GM12875 (cell line): ENCODE measurements at regions not wholly inside any gene's neighbourhood (a gene's known extent, or its start where the extent isn't known, plus 50 kb on each side); places are given as distances from the start of the nearest gene placed in this dataset.
"Not testable (repeated sequence)": the region's sequence is repeated elsewhere in the genome, so short reads cannot be mapped to it uniquely, and the experiment has no call there.

Source experiments
- H3K4me3 ChIP-seq: one replicate; pipeline ENCODE4 v1.5.1; 2011; ENCODE audit warnings: low read depth, low read length, control low read depth
- TF ChIP-seq, protein P1 (sequence below): IDR thresholded peaks from 2 replicates; pipeline ENCODE4 v1.5.1; 2011; ENCODE audit warnings: low read depth, mild to moderate bottlenecking, control low read depth, inconsistent platforms, low read length, moderate library complexity, borderline replicate concordance; ENCODE audit not compliant: insufficient read depth

DNA sequence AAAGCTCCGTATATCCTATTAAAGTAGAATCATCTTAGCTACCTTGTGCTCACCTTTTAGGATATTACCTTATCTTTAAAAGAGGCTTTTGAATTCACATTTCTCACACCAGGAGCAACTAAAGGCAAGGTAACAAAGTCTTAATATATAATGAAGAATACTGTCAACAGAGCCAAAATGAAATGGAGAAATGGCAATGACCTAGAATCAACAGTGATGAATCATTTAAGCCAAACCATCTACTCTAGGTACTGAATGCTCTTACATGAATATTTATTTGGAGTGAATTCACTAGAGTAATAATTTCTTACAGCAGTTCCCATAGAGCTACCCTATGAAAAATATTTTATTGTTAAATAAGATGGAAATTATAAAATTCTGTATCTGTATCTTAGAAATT lies 421.0 kb downstream of the RND3 start:
- TF ChIP-seq, protein P1, sequence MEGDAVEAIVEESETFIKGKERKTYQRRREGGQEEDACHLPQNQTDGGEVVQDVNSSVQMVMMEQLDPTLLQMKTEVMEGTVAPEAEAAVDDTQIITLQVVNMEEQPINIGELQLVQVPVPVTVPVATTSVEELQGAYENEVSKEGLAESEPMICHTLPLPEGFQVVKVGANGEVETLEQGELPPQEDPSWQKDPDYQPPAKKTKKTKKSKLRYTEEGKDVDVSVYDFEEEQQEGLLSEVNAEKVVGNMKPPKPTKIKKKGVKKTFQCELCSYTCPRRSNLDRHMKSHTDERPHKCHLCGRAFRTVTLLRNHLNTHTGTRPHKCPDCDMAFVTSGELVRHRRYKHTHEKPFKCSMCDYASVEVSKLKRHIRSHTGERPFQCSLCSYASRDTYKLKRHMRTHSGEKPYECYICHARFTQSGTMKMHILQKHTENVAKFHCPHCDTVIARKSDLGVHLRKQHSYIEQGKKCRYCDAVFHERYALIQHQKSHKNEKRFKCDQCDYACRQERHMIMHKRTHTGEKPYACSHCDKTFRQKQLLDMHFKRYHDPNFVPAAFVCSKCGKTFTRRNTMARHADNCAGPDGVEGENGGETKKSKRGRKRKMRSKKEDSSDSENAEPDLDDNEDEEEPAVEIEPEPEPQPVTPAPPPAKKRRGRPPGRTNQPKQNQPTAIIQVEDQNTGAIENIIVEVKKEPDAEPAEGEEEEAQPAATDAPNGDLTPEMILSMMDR: no peak
- H3K4me3 ChIP-seq: no peak overlapping the region

DNA sequence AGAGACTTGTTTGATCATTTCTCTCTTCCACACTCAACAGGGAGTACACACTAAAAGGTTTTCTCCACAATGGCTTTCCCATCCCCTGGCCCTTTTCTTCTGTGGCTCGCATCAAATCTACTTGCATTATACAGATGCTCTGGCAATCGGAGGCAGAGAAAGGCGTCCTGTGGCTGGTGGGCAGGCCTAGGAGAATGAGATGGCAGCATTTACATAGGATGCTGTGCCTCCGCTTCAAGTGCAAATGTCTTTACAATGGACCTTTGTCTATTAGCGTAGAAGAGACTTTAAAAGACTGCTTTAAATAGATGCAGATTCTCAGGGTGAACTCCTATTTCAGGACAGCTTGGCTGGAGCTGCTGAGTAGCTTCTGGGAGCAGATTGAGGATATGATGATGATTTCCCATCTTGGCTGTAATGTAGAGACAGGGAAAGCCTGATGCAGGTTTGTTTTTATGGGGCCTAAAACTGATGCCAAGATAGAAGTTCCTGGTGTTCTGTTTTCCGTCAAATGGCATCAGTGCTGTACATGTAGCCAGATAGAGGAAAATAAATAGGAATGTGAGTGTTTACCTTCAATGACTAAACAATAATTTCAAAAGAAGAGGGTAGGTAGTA lies 423.4 kb downstream of the RND3 start:
- TF ChIP-seq, protein P1: no peak
- no peak overlapping the region for H3K4me3 ChIP-seq

DNA sequence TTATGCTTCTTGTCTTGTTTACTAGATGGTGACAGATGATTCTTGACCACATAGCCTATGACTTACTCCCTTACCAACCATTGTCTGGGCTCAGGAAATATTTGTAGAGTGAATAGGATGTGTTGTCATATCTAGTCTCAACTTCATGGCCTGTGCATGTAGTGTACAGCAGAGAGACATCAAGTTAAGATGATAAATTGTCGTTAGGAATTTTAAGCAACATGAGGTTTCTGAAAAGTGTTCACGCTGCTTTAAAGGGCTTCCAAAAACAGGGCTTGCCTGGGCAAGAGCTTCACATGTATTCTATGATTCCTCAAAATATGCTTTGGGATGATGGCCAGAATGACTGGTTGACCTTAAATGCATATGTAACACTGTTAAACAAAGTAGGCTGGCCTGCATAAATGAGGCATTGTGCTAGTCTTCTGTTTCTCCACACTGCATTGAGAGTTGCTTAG lies 424.0 kb downstream of the RND3 start:
- TF ChIP-seq, protein P1: no peak

DNA sequence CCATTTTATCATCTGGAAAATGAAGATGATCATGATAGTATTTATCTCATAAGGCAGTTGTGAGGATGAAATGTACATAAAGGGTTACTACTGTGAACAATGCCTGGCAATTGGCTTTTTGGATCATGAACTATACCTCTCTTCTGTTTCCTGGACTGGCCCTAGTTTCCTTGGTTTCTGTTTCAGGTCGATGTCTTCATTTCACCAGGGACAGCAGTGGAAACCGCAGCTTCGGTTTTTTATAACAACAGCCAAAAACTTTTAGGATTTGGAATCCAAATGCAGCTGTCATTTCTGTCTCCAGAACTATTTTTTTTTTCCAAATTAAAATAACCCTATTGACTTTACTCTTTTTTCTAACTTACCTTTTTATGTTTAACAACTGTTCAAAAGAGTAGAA lies 425.1 kb downstream of the RND3 start:
- H3K4me3 ChIP-seq: no peak overlapping the region
- TF ChIP-seq, protein P1: no peak

More for the DNA sequence above, 424.0 kb downstream of the RND3 start:
- H3K4me3 ChIP-seq: no peak overlapping the region

DNA sequence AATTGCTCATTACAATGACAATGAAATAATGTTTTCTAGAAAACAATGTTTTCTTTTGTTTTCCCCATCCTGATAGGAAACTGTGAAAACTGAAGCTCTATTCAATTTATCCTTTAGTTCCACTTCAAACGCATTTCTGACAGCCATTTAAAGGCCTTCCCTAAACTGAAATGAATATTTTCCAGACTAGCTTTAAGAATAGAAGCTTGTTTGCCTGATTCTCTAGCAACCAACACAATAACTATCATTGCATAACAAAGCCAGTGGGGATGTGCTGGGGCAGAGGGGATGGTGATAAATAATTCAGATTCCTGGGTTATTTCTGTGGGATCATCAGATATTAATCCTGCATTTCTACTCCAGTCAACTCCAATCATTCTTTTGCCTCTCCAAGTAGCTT lies 427.1 kb downstream of the RND3 start:
- TF ChIP-seq, protein P1: no peak
- H3K4me3 ChIP-seq: no peak overlapping the region

DNA sequence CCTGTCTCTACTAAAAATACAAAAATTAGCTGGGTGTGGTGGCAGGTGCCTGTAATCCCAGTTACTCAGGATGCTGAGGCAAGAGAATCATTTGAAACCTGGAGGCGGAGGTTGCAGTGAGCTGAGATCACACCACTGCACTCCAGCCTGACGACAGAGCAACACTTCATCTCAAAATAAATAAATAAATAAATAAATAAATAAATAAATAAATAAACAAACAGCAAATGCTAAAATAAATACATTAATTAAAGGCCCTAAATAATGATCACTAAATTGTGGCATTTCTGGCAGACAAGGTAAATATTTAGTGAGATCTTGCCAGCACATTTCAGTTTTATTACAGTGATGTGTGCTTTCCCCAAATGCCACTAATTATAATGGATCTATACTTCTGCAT lies 427.8 kb downstream of the RND3 start:
- H3K4me3 ChIP-seq: not testable (repeated sequence)

DNA sequence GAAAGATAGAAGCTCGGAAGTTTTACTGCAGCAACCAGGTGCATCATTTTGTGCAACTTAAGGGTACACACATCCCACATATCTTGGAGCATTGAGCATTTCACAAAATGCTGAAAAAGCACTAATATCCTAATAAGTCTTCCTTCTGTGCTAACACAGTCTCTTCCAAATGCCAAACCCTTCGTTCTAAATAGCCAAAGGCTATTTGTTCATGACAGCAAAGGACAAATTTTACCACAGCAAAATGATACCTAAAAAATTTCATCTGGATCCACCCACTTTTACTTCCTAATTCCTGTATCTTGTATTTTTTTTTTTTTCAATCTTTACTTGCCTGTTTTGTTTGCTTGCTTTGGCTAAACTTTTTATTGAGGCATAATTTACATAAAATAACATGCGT lies 435.0 kb downstream of the RND3 start:
- TF ChIP-seq, protein P1: no peak
- H3K4me3 ChIP-seq: no peak overlapping the region
